GM23338 (cell line): ENCODE measurements at regions not wholly inside any gene's neighbourhood (a gene's known extent, or its start where the extent isn't known, plus 50 kb on each side); places are given as distances from the start of the nearest gene placed in this dataset.

Experiments
- JUNB ChIP-seq: IDR thresholded peaks from one replicate; pipeline ENCODE4 v1.6.1; 2016; ENCODE audit warnings: antibody characterized with exemption; ENCODE audit not compliant: unreplicated experiment
- POLR2AphosphoS5 ChIP-seq: IDR thresholded peaks from 2 replicates; pipeline ENCODE4 v1.6.1; 2016; ENCODE audit warnings: antibody characterized with exemption, low read depth
- TF ChIP-seq, protein P1 (sequence below): IDR thresholded peaks from one replicate; pipeline ENCODE4 v1.6.1; 2018; ENCODE audit warnings: antibody characterized with exemption; ENCODE audit not compliant: unreplicated experiment

DNA sequence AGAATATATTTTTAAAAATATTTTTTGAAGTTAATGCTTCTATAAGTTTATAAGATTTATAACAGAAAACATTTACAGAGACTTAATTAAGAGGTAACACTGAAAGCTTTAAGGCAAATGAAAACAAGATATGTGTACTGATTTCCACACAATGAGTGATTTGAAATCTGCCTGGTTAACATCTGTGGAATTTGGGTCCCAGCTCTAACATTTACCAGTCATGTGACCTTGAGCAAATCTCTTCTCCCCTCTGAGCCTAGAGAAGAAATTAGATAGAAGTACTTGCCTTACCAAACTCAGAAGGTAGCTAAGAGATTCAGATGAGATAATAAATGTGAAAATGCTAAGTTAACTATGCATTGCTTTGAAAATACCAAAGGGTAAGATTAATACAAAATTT is 458.8 kb upstream of the LCORL start:
- TF ChIP-seq, protein P1, sequence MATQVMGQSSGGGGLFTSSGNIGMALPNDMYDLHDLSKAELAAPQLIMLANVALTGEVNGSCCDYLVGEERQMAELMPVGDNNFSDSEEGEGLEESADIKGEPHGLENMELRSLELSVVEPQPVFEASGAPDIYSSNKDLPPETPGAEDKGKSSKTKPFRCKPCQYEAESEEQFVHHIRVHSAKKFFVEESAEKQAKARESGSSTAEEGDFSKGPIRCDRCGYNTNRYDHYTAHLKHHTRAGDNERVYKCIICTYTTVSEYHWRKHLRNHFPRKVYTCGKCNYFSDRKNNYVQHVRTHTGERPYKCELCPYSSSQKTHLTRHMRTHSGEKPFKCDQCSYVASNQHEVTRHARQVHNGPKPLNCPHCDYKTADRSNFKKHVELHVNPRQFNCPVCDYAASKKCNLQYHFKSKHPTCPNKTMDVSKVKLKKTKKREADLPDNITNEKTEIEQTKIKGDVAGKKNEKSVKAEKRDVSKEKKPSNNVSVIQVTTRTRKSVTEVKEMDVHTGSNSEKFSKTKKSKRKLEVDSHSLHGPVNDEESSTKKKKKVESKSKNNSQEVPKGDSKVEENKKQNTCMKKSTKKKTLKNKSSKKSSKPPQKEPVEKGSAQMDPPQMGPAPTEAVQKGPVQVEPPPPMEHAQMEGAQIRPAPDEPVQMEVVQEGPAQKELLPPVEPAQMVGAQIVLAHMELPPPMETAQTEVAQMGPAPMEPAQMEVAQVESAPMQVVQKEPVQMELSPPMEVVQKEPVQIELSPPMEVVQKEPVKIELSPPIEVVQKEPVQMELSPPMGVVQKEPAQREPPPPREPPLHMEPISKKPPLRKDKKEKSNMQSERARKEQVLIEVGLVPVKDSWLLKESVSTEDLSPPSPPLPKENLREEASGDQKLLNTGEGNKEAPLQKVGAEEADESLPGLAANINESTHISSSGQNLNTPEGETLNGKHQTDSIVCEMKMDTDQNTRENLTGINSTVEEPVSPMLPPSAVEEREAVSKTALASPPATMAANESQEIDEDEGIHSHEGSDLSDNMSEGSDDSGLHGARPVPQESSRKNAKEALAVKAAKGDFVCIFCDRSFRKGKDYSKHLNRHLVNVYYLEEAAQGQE = no peak
- TF ChIP-seq POLR2AphosphoS5 = no peak
- TF ChIP-seq JUNB = no peak
